ENCODE measurements at regions not wholly inside any gene's neighbourhood (a gene's known extent, or its start where the extent isn't known, plus 50 kb on each side); places are given as distances from the start of the nearest gene placed in this dataset.

DNA sequence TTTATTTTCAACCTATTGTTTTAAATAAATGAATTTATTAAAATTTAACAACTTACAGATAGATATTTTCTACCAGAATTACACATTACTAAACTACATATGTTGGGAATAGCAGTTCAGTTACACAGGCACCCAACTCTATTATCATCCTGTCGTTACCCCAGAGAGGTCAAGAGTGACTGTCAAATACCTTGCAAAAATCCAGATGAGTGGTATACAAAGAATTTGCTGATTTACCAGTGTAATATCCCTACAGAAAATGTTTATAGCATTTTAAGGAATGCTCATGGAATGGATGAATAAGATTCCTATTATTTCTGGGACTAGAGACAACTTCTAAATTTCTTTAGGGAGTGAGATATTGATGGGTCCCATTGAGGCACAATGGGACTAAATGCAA lies 300.7 kb upstream of the RGS18 start:
- TF ChIP-seq, protein P1, sequence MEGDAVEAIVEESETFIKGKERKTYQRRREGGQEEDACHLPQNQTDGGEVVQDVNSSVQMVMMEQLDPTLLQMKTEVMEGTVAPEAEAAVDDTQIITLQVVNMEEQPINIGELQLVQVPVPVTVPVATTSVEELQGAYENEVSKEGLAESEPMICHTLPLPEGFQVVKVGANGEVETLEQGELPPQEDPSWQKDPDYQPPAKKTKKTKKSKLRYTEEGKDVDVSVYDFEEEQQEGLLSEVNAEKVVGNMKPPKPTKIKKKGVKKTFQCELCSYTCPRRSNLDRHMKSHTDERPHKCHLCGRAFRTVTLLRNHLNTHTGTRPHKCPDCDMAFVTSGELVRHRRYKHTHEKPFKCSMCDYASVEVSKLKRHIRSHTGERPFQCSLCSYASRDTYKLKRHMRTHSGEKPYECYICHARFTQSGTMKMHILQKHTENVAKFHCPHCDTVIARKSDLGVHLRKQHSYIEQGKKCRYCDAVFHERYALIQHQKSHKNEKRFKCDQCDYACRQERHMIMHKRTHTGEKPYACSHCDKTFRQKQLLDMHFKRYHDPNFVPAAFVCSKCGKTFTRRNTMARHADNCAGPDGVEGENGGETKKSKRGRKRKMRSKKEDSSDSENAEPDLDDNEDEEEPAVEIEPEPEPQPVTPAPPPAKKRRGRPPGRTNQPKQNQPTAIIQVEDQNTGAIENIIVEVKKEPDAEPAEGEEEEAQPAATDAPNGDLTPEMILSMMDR (IDR thresholded peaks at IDR 0.05), result no peak
- no peak for TF ChIP-seq POLR2A (IDR thresholded peaks at IDR 0.05)

Measured in upper lobe of left lung (tissue), 4 donors.